ENCODE measurements at regions not wholly inside any gene's neighbourhood (a gene's known extent, or its start where the extent isn't known, plus 50 kb on each side); places are given as distances from the start of the nearest gene placed in this dataset.
"Not testable (repeated sequence)": the region's sequence is repeated elsewhere in the genome, so short reads cannot be mapped to it uniquely, and the experiment has no call there.

GRCh38 chr2:181790716-181791649 is 100.5 kb upstream of the ITPRID2 start:
- TF ChIP-seq, protein P1, sequence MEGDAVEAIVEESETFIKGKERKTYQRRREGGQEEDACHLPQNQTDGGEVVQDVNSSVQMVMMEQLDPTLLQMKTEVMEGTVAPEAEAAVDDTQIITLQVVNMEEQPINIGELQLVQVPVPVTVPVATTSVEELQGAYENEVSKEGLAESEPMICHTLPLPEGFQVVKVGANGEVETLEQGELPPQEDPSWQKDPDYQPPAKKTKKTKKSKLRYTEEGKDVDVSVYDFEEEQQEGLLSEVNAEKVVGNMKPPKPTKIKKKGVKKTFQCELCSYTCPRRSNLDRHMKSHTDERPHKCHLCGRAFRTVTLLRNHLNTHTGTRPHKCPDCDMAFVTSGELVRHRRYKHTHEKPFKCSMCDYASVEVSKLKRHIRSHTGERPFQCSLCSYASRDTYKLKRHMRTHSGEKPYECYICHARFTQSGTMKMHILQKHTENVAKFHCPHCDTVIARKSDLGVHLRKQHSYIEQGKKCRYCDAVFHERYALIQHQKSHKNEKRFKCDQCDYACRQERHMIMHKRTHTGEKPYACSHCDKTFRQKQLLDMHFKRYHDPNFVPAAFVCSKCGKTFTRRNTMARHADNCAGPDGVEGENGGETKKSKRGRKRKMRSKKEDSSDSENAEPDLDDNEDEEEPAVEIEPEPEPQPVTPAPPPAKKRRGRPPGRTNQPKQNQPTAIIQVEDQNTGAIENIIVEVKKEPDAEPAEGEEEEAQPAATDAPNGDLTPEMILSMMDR (IDR thresholded peaks at IDR 0.05; ENCODE audit: low read depth, low read length), result no peak
- DNase-seq (ENCODE audit: extremely low read depth, low read depth), result peak; percentile 47

- no peak for DNase-seq (ENCODE audit: extremely low read depth, low read depth)
- TF ChIP-seq, protein P1 (IDR thresholded peaks at IDR 0.05; ENCODE audit: low read depth, low read length), result no peak
Measured at GRCh38 chr2:181792906-181793305, 98.6 kb upstream of the ITPRID2 start.

- TF ChIP-seq, protein P1 (IDR thresholded peaks at IDR 0.05; ENCODE audit: low read depth, low read length), result no peak
- no peak for DNase-seq (ENCODE audit: extremely low read depth, low read depth)
Measured at GRCh38 chr2:181798022-181798421, 93.5 kb upstream of the ITPRID2 start.

- DNase-seq (ENCODE audit: extremely low read depth, low read depth), result not testable (repeated sequence)
Measured at GRCh38 chr2:181802300-181802699, 89.2 kb upstream of the ITPRID2 start.

DNA sequence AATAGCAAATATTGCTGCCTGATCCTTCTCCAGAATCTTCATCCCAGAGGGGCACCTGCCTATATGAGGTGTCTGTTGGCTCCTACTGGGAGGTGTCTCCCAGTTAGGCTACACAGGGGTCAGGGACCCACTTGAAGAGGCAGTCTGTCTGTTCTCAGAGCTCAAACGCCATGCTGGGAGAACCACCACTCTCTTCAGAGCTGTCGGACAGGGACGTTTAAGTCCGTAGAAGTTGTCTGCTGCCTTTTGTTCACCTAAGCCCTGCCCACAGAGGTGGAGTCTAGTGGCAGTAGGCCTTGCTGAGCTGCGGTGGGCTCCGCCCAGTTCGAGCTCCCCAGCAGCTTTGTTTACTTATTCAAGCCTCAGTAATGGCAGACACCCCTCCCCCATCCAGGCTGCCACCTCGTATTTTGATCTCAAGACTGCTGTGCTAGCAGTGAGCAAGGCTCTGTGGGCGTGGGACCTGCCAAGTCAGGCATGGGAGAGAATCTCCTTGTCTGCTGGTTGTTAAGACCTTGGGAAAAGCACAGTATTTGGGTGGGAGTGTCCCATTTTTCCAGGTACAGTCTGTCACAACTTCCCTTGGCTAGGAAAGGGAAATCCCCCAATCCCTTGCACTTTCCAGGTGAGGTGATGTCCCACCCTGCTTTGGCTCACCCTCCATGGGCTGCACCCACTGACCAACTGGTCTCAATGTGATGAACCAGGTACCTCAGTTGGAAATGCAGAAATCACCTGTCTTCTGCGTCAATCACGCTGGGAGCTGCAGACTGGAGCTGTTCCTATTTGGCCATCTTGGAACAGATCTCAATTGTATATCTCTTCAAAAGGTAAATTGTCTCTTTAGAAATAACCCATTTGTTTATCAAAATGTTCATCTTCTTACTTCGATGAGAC is 87.4 kb upstream of the ITPRID2 start:
- DNase-seq (ENCODE audit: extremely low read depth, low read depth), result not testable (repeated sequence)

GRCh38 chr2:181805228-181806038 is 86.1 kb upstream of the ITPRID2 start:
- TF ChIP-seq, protein P1 (IDR thresholded peaks at IDR 0.05; ENCODE audit: low read depth, low read length), result no peak
- DNase-seq (ENCODE audit: extremely low read depth, low read depth), result no peak

- TF ChIP-seq, protein P1 (IDR thresholded peaks at IDR 0.05; ENCODE audit: low read depth, low read length), result no peak
- no peak for DNase-seq (ENCODE audit: extremely low read depth, low read depth)
Measured at GRCh38 chr2:181806039-181806392, 85.5 kb upstream of the ITPRID2 start.

All from AG09319 (cell line).